ENCODE measurements at regions not wholly inside any gene's neighbourhood (a gene's known extent, or its start where the extent isn't known, plus 50 kb on each side); places are given as distances from the start of the nearest gene placed in this dataset.
"Not testable (repeated sequence)": the region's sequence is repeated elsewhere in the genome, so short reads cannot be mapped to it uniquely, and the experiment has no call there.

DNA sequence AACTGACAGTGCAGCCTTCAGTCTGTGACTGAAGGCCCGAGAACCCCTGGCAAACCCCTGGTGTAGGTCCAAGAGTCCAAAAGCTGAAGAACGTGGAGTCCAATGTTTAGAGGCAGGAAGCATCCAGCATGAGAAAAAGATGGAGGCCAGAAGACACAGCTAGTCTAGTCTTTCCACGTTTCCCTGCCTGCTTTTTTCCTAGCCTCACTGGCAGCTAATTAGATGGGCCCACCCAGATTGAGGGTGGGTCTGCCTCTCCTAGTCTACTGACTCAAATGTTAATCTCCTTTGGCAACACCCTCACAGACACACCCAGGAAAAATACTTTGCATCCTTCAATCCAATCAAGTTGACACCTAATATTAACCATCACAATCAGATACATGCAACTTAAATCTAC, 87.8 kb downstream of the TENT5D start:
- not testable (repeated sequence) for DNase-seq (ENCODE audit: low spot score); H3K36me3 ChIP-seq; H3K4me3 ChIP-seq; H3K27me3 ChIP-seq; H3K9me3 ChIP-seq; H3K4me1 ChIP-seq; H3K27ac ChIP-seq

DNA sequence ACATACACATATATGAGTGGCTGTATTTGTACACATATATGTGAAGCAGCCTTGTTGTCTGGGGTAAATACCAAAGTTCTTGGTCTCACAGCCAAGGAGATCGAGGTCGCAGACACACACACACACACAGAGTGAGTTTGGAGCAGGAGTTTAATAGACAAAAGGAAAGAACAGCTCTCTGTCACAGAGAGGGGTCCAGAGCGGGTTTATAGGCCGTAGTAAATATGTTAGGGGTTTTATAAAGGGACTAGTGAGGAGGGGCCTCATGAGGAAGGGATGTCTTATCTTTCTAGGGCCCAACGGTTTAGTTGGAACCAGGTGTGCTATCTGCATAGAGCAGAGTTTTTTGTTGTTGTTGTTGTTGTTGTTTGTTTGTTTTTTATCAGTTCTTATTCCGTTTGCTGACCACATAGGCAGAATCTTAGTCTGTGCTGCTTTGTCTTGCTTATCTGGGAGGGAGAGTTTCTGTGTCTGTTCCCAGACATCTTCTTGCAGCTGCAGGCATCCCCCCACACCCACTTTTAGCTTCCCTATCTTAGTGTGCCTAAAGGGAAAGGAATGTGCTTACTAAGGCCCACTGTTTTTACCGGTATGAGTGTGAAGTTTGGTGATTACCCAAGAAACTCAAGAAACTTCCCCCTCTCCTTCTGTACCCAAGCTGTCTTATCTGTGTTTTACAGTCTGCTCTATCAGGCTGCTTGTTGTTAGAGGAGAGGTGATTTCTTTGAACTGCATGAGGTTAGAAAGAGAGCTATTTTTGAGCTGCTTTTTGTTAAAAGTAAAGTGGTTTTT, 91.9 kb downstream of the TENT5D start:
- Histone ChIP-seq H3K4me3 (no peak overlapping the region), H3K36me3 (no peaks in the 10 kb centered on the region), H3K27me3 (no peaks in the 10 kb centered on the region), H3K27ac (no peak overlapping the region), H3K9me3 (peaks cover 0 to 2% of the 10 kb centered on the region in 2 donors), H3K4me1 (no peaks in the 10 kb centered on the region)
- no peak for DNase-seq (ENCODE audit: low spot score)
- TF ChIP-seq, protein P1, sequence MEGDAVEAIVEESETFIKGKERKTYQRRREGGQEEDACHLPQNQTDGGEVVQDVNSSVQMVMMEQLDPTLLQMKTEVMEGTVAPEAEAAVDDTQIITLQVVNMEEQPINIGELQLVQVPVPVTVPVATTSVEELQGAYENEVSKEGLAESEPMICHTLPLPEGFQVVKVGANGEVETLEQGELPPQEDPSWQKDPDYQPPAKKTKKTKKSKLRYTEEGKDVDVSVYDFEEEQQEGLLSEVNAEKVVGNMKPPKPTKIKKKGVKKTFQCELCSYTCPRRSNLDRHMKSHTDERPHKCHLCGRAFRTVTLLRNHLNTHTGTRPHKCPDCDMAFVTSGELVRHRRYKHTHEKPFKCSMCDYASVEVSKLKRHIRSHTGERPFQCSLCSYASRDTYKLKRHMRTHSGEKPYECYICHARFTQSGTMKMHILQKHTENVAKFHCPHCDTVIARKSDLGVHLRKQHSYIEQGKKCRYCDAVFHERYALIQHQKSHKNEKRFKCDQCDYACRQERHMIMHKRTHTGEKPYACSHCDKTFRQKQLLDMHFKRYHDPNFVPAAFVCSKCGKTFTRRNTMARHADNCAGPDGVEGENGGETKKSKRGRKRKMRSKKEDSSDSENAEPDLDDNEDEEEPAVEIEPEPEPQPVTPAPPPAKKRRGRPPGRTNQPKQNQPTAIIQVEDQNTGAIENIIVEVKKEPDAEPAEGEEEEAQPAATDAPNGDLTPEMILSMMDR (IDR thresholded peaks at IDR 0.05) = no peak

DNA sequence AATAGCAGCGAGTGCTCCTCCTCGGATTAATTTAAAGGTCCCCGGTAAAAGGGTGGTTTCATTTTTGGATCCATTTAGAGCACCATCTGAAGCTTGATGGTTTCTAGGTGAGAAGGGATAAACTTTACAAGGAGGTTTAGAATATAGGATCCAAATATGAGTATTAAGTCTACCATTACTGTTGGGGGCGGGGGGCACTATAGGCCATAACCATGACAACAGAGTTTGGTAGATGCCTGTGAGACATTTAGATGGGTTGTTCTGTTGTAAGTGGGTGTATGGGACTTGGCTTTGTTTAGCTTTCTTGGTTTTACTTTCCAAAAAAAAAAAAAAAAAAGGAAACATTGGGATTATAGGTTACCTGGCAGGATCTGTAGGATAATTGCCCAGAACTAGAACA, 92.7 kb downstream of the TENT5D start:
- Histone ChIP-seq H3K36me3 (no peaks in the 10 kb centered on the region), H3K27me3 (no peaks in the 10 kb centered on the region), H3K27ac (no peak overlapping the region), H3K4me1 (no peaks in the 10 kb centered on the region), H3K9me3 (no peaks in the 10 kb centered on the region), H3K4me3 (no peak overlapping the region)
- no peak for DNase-seq (ENCODE audit: low spot score)
- TF ChIP-seq, protein P1 (IDR thresholded peaks at IDR 0.05) = no peak

DNA sequence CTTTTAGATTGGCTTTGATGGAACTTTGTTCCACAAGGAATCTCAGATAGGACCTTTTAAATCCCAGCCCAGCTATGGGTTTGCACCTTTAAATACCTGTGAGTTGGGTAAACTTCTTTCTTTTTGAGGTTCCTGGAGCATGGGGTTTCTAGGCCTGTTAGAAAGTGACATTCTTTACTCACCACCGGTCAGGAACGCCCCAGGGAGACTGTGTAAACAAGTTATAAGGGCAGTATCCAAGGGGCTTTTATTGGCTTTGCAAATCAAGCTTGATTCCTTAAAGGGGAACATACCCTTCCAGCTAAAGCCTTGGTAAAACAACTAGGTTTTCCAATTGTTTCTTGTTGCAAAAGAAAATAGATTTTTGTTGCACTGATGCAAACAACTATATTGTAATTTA, 93.4 kb downstream of the TENT5D start:
- DNase-seq (ENCODE audit: low spot score) = no peak
- Histone ChIP-seq H3K36me3 (no peaks in the 10 kb centered on the region), H3K27ac (no peak overlapping the region), H3K4me3 (no peak overlapping the region), H3K4me1 (no peaks in the 10 kb centered on the region), H3K9me3 (no peaks in the 10 kb centered on the region), H3K27me3 (no peaks in the 10 kb centered on the region)
- TF ChIP-seq, protein P1 (IDR thresholded peaks at IDR 0.05) = no peak

DNA sequence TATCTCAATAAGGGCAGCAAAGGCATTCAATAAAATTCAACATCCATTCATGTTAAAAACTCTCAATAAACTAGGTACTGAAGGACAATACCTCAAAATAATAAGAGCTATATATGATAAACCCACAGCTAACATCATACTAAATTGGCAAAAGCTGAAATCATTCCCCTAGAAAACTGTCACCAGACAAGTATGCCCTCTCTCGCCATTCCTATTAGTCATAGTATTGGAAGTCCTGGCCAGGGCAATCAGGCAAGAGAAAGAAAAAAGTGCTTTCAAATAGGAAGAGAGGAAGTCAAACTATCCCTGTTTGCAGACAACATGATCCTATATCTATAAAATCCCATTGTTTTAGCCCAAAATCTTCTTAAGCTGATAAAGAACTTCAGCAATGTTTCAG, 116.8 kb downstream of the TENT5D start:
- TF ChIP-seq, protein P1 (IDR thresholded peaks at IDR 0.05) = no peak
- no peak for DNase-seq (ENCODE audit: low spot score)
- Histone ChIP-seq H3K9me3 (peaks cover 0 to 12% of the 10 kb centered on the region in 2 donors), H3K36me3 (no peaks in the 10 kb centered on the region), H3K4me3 (no peak overlapping the region), H3K4me1 (no peaks in the 10 kb centered on the region), H3K27ac (no peak overlapping the region), H3K27me3 (no peaks in the 10 kb centered on the region)

DNA sequence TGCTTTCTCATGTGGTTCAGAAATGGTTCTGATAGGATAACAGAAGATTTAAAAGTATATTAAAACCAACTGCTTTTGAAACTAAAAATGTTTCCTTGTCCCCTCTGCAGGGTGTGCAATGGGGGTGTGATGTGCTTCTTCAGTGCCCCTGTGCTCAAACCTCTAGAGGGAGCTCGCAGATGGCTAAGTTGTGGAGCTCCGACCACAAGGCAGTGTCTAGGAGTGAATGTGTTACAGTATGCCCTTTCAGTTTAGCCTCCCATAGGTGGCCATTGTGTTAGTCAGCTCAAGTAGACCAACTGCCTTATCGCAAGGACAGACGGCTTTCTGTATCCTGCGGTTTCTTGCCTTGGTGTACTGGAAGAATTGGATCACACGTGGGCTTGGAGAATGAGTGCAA, 130.5 kb downstream of the TENT5D start:
- H3K4me1 ChIP-seq = no peaks in the 10 kb centered on the region
- TF ChIP-seq, protein P1 (IDR thresholded peaks at IDR 0.05) = no peak
- H3K27ac ChIP-seq = no peak overlapping the region
- H3K36me3 ChIP-seq = no peaks in the 10 kb centered on the region
- no peak overlapping the region for H3K4me3 ChIP-seq
- no peak for DNase-seq (ENCODE audit: low spot score)
- H3K9me3 ChIP-seq = no peaks in the 10 kb centered on the region
- H3K27me3 ChIP-seq = no peaks in the 10 kb centered on the region
